GM21825 (cell line): ENCODE measurements at regions not wholly inside any gene's neighbourhood (a gene's known extent, or its start where the extent isn't known, plus 50 kb on each side); places are given as distances from the start of the nearest gene placed in this dataset.

Experiments
- ATAC-seq: cut with Tn5 transposase; IDR thresholded peaks from one replicate; pipeline ENCODE4 v1.9.1; 2021; ENCODE audit warnings: mild to moderate bottlenecking, moderate library complexity; ENCODE audit not compliant: unreplicated experiment

DNA sequence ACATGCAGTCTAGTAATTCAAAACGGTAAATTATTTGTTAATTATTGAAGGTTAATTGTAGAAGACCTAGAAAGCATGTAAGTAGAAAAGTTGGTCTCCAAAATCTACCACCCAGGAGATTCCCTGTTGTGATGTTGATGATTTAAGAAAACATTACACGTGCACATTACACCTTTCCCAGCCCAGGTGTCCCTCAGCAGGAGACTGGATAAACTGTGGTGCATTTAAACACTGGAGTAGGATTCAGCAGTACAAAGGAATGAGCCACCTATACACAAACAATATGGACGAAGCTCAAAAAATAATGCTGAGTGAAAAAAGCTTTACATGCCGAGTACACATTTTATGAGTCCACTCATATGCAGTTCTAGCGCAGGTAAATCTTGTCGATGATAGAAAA is 109.0 kb upstream of the STARD3NL start:
- ATAC-seq = no peak

DNA sequence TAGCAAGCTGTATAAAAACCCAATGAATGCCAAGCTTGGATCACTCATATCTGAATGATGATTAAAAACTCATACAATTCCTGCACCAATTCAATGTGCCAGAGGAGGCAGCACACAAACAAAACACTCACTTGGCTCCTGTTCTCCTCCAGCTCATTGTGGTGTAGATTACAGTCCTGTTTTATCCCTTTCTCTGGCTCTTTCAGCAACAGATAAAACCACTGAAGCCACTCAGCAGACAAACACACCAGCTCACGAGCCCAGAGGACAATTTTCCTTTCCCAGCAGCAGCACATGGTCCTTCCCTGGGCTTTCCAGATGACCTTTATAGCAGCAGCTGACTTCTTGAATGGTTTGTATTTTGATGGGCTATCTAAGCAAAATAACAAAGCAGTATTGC is 107.3 kb upstream of the STARD3NL start:
- ATAC-seq = no peak

DNA sequence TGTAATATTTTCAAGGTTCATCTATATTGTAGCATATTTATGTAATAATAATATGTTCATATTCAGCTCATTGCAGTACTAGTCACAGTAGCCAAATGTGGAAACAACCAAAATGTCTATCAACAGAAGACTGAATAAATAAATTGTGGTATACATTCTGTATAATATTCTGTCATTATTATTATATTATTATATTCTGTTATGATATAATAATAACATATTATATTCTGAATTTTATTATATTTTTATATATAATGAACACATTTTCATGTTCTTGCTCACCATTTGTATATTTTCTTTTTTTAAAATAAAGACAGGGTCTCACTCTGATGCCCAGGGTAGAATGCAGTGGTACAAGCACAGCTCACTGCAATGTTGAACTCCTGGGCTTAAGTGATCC is 91.2 kb upstream of the STARD3NL start:
- no peak for ATAC-seq

DNA sequence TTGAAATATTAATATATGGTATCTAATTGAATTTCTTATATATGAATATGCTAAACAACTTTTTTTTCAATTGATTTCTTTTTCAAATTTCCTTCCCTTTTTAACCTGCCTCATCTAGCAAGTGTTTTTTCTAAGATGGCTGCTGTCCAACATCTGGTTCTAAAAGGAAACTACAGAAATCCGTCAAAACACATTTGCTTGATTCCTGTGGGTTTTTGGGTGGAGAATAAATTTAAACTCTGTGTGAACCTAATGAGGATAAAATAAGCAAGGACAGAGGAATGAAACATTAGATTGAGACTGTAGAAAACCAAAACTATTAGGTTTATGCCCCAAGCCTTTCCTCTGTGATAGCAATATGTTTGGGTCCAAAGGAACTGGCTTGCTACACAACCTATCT is 75.5 kb upstream of the STARD3NL start:
- ATAC-seq = no peak

DNA sequence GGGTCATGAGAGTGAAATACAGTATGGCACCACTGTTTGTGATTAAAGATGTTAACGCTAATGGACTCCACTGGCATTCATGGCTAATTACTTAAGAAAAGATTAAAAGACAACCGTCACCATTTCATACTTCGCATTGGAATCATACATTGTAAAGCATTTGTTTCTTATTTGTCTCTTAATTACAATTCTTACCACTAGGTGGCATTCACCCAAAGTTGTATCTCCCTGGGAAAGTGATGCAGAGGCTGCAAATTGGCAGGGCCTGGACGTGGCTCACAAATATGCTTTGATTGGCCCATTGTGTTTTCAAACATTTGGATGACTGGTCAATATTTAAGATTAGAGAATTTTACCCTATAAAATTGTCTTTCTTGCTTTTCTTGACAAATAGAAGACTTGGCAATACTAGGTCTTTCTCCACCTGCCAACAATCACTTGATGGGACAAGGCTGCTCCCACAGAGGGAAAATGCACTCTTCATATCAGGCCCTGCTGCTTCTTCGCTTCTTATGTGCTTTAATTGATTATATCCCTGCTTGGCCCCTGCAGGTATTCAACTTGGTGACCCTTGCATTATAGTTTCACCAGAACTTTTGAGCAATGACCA is 72.1 kb upstream of the STARD3NL start:
- peak; percentile 62 for ATAC-seq

DNA sequence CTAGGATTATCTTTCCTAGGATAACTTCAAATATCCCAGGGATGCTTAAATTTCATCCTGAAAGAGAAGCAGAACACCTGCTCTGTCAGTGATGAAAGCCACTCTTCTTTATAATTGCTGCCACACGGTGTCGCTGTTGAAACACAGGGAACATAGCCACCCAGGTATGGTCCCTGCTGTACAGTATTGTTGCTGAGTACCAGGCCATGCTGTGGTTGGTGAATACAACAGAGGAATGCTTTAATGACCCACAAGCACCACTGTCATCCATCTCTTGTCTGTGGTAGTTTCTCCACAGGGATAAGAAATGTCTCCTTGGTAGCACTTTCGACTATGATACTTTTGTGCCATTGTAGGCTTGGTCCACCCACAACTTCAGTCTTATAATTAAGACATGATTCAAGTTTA is 70.6 kb upstream of the STARD3NL start:
- ATAC-seq = peak; percentile 77

DNA sequence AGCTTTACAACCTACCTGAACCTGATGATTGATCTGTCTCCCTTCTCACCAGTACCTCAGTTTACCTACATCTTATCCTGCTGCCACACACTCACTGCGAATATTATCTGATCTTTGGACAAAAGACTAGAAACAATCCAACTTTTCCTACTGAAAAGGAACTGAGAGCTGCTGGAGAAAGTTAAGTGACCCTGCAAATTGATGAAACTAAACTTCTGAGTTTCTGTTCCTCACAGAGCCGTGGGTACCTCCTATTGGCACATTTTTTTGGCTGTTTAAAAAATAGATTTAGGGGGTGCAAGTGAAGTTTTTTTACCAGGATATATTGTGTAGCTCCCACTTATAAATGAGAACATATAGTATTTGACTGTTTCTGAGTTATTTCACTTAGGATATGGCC is 66.0 kb upstream of the STARD3NL start:
- no peak for ATAC-seq

DNA sequence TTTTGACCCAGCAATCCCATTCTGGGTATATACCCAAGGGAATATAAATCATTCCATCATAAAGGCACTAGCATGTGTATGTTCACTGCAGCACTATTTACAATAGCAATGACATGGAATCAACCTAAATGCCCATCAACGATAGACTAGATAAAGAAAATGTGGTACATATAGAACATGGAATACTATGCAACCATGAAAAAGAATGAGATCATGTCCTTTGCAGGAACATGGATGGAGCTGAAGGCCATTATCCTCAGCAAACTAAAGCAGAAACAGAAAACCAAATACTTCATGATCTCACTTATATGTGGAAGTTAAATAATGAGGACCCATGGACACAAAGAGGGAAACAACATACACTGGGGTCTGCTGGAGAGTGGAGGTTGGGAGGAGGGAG is 58.0 kb upstream of the STARD3NL start:
- ATAC-seq = no peak

DNA sequence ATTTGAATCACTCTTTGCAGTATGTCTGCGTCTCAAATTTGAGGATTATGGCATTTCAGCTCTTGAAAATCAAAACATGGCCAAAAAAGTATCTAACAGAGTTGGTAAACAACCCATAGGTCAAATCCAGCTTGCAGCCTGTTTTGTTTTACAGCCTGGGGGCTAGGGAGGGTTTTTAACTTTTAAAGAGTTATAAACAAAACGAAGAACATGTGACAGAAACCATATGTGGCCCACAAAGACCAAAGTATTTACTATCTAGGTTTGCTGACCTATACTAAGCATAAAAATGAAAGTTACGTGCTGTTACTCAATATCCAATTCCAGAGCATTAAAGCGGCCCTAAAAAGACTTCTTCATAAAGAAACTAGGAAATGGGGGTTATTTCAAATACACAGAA is 55.5 kb upstream of the STARD3NL start:
- ATAC-seq = no peak

DNA sequence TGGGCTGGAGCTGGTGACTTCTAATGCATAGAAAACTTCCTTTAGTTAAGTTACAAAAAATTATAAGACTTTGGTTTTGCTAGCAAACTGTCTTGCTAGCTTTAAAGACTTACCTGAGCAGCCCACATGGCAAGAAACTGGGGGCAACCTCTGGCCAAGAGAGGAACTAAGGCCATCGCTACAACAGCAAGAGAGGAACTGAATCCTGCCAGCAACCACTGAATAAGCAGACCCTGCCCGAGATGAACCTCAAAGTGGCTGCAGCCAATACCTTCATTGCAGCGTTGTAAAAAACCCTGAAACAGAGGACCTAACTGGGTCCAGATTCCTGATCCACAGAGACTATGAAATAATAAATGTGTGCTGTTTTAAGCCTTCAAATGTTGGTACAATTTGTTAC is 54.6 kb upstream of the STARD3NL start:
- ATAC-seq = no peak

DNA sequence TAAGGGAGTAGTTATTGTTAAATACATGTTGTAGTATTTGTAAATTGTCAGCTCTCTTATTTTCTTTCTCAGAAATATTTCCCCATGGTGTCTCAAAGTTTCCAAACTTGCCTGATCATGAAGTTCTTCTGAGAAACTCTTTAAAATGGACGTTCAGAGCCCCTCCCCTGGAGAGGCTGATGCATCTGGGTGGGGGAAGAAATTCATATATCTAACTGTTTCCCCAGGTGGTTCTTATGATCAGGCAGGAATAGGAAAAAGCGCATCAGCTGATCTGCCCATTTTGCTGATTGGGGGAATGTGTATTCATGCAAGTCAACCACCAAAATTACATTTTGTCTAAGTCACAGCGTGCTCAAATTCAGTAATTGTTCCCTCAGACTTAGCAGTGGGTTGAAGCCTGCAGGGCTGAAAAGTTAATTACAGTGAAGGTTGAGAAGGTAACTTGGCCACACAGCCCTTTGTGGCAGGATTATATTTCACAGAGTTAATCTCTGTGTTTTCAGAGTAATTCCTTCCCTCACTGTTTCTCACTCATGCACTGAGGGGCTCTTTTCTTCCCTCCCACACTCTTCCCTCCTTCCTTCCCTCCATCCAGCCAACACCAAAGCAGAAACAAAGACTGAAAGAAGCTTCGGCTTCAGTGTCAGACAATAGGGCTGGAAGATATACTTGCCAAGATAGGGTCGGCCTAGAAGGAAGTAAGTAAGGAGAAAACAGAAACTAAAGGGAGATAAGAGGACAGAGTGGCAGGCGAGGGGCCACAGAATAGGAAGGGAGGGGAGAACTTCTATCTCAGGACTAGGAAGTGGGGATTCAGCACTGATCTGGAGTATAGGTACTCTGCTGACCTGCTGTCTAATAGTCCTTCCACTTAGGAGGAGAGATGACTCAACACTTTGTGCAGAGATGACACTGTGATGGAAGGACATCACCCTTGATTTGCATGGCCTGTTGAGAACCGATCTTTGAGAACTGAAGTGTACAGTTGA is 50.5 kb upstream of the STARD3NL start:
- ATAC-seq = no peak
